ENCODE measurements at regions not wholly inside any gene's neighbourhood (a gene's known extent, or its start where the extent isn't known, plus 50 kb on each side); places are given as distances from the start of the nearest gene placed in this dataset.

GRCh38 chr4:169335331-169335730, 64.6 kb upstream of the SH3RF1 start:
- TF ChIP-seq CTCF (IDR thresholded peaks at IDR 0.05) (no peak), POLR2A (IDR thresholded peaks at IDR 0.05) (no peak)
